Fibroblast of mammary gland (primary cell): ENCODE measurements at regions not wholly inside any gene's neighbourhood (a gene's known extent, or its start where the extent isn't known, plus 50 kb on each side); places are given as distances from the start of the nearest gene placed in this dataset.
"Not testable (repeated sequence)": the region's sequence is repeated elsewhere in the genome, so short reads cannot be mapped to it uniquely, and the experiment has no call there.

Experiments
- DNase-seq: peaks from one replicate; pipeline ENCODE4 v3.0.0-alpha.2; 2010; ENCODE audit warnings: low read depth
- H3K4me3 ChIP-seq: 2 replicates; pipeline ENCODE4 v1.5.1; 2011; ENCODE audit warnings: low read depth, mild to moderate bottlenecking, low read length, moderate library complexity; ENCODE audit not compliant: control insufficient read depth
- TF ChIP-seq, protein P1 (sequence below): conservative IDR thresholded peaks from 2 replicates; pipeline ENCODE4 v1.5.1; 2011; ENCODE audit warnings: low read depth, low read length, inconsistent platforms; ENCODE audit not compliant: control insufficient read depth, insufficient read depth

DNA sequence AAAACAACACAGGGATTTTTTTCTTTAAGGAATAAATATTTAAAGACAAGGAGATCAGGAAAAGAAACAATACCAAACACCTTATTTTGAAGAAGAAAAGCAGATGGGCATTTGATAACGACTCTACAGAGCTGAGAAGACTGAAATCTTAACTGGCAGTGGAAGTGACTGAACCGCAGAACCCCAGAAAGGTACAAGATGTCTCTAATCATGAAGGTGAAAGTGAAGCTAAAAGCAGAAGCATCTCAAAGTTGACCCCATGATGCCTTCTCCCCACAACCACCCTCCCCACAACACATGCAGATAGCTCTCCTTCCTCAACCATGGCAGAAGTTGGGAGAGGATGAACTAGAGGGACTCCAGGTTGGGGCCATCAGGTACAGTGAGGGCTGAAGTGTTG lies 129.6 kb downstream of the ZNF648 start:
- no peak for DNase-seq
- TF ChIP-seq, protein P1, sequence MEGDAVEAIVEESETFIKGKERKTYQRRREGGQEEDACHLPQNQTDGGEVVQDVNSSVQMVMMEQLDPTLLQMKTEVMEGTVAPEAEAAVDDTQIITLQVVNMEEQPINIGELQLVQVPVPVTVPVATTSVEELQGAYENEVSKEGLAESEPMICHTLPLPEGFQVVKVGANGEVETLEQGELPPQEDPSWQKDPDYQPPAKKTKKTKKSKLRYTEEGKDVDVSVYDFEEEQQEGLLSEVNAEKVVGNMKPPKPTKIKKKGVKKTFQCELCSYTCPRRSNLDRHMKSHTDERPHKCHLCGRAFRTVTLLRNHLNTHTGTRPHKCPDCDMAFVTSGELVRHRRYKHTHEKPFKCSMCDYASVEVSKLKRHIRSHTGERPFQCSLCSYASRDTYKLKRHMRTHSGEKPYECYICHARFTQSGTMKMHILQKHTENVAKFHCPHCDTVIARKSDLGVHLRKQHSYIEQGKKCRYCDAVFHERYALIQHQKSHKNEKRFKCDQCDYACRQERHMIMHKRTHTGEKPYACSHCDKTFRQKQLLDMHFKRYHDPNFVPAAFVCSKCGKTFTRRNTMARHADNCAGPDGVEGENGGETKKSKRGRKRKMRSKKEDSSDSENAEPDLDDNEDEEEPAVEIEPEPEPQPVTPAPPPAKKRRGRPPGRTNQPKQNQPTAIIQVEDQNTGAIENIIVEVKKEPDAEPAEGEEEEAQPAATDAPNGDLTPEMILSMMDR: no peak
- H3K4me3 ChIP-seq: no peak overlapping the region

DNA sequence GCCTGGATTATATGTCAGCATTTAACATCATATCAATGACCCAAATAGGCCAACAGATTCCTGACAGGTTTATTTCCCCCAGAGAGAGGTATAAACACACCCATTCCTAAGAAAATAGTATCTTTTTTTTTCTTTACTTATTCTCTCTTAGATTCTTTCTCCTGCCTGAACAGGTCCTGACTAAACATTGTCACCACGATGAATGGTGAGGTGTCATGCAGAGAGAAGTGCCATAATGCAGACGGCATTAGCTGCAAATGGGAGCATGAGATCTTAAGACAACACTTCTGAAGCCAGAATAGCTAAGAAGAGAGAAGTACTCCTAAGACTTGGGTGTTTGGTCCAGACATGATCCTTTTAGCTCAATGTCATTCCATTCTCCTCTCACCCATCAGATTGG lies 131.3 kb downstream of the ZNF648 start:
- TF ChIP-seq, protein P1: no peak
- no peak overlapping the region for H3K4me3 ChIP-seq
- DNase-seq: no peak

DNA sequence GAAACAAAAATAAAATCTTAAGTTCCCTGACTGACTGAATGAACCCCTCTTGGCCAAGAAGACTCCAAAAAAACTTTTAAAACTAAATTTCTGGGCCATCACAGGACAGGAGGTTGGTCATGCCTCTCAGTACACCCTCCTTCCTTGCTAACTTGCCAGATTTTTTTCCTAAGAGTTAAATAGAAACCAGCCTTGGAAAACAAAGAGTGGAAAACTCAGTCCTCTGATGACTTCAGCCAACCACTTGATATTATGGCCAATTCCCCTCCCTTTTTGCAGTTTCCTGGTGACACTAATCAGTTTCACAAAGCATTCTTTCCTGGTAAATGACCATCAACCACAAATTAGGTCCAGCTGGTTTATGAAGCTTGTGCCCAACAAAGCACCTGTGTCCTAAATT lies 134.8 kb downstream of the ZNF648 start:
- no peak for DNase-seq
- TF ChIP-seq, protein P1: no peak
- no peak overlapping the region for H3K4me3 ChIP-seq

DNA sequence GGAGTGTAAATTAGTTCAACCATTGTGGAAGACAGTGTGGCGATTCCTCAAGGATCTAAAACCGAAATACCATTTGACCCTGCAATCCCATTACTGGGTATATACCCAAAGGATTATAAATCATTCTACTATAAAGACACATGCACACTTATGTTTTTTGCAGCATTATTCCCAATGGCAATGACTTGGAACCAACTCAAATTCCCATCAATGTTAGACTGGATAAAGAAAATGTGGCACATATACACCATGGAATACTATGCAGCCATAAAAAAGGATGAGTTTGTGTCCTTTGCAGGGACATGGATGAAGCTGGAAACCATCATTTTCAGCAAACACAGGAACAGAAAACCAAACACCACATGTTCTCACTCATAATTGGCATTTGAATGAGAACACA lies 137.5 kb downstream of the ZNF648 start:
- DNase-seq, H3K4me3 ChIP-seq: not testable (repeated sequence)

DNA sequence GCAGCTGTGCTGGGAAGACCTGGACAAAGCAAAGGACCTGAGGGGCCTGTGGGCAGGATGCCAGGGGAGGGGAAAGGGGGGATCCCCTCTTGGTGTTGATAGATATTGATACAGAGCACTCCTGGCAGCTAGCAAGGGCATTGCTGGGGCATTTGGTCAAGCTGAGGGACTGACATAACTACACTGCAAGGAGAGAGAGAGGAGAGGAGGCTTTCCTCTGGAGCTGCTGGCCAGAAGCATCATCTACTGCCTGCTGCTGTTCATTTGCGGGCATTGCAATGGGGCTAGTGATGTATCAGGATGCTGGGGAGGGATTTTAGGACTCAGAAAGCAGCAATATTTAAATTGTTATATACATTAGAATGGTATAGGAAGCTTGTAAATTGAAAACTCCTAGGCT lies 142.0 kb downstream of the ZNF648 start:
- no peak for DNase-seq
- TF ChIP-seq, protein P1: no peak
- H3K4me3 ChIP-seq: no peak overlapping the region

DNA sequence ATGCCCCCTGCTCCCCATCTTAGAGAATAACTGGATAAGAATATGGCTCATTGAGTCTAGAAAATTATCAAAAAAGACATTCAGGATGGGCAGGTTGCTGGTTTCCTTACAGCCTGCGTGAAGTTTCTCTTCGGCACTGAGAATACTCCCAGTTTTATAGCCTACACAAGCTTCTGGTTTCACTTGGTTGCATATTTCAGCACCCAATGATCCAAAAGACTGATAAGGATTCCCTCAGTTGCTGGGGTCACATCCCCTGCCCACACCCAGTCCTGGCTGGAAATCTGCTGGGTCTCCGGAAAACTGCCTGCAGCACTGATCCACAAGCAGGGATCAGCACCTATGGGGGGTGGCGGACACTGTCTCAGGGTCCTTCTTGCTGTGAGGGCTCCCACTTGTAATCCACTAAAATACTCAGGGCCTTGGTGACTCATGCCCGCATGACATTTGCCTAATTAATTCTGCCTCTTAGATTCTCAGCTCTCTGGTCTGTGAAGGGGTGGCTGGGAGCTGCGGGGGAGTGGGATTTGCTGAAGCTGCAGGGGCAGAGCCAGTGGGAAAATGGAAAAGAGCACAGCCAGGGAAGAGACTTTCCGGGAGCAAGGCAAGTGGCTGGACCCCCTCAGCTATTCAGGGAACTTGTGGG lies 142.5 kb downstream of the ZNF648 start:
- TF ChIP-seq, protein P1: no peak
- DNase-seq: no peak
- H3K4me3 ChIP-seq: no peak overlapping the region

DNA sequence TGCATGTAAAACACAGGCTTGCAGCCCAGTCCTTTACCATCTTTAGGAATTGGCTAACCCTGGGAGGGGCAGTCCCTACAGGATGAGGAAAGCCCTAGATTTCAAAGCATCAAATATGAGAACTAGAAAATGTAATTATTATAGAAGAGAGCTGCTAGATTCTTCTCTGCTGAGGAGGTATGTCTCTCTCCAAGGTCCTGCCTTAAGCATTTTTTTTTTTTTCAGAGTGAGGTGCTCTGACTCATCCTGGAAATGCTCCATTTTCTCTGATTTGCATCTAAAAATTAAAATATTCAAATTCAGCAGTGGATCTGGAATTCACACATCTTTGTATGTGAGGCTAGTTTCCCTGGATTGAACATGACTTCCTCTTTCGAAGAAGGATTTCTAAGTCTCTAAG lies 149.8 kb downstream of the ZNF648 start:
- no peak overlapping the region for H3K4me3 ChIP-seq
- DNase-seq: no peak
- TF ChIP-seq, protein P1: no peak
